ENCODE measurements at regions not wholly inside any gene's neighbourhood (a gene's known extent, or its start where the extent isn't known, plus 50 kb on each side); places are given as distances from the start of the nearest gene placed in this dataset.
A peak's percentile ranks its signal among the peaks of the same experiment; 100 is the strongest.

GRCh38 chr17:71237903-71238538 is 882.8 kb upstream of the SOX9 start:
- TF ChIP-seq CTCF (conservative IDR thresholded peaks at IDR 0.05; ENCODE audit: low read depth, low read length) (peak; percentile 17; the same call in 1 of the 2 replicates), EZH2 (IDR thresholded peaks at IDR 0.05; ENCODE audit: borderline replicate concordance, low read depth, low read length, poor library complexity, severe bottlenecking) (no peak)
